ENCODE measurements at regions not wholly inside any gene's neighbourhood (a gene's known extent, or its start where the extent isn't known, plus 50 kb on each side); places are given as distances from the start of the nearest gene placed in this dataset.

GRCh38 chr17:36715951-36716350 is 114.6 kb downstream of the MRM1 start:
- no peak for TF ChIP-seq CTCF (IDR thresholded peaks at IDR 0.05)
- no peak for TF ChIP-seq POLR2A (IDR thresholded peaks at IDR 0.05)
- TF ChIP-seq EP300 (IDR thresholded peaks at IDR 0.05), result no peak
- no peak for TF ChIP-seq POLR2AphosphoS5 (IDR thresholded peaks at IDR 0.05)

Measured in suprapubic skin (tissue), 4 donors.